PFSK-1 (cell line): ENCODE measurements at regions not wholly inside any gene's neighbourhood (a gene's known extent, or its start where the extent isn't known, plus 50 kb on each side); places are given as distances from the start of the nearest gene placed in this dataset.

Experiments used
- POLR2AphosphoS5 ChIP-seq: IDR thresholded peaks from 2 replicates; pipeline ENCODE4 v1.6.1; 2012; ENCODE audit warnings: low read depth, mild to moderate bottlenecking, control low read depth, low read length, moderate library complexity
- TAF1 ChIP-seq: IDR thresholded peaks from 2 replicates; pipeline ENCODE4 v1.6.1; 2012; ENCODE audit warnings: low read length, control low read depth, borderline replicate concordance; ENCODE audit not compliant: insufficient read depth

GRCh38 chr10:121113385-121113696 is 262.2 kb downstream of the WDR11 start:
- no peak for TF ChIP-seq TAF1
- TF ChIP-seq POLR2AphosphoS5, result no peak
